ENCODE measurements at regions not wholly inside any gene's neighbourhood (a gene's known extent, or its start where the extent isn't known, plus 50 kb on each side); places are given as distances from the start of the nearest gene placed in this dataset.

DNA sequence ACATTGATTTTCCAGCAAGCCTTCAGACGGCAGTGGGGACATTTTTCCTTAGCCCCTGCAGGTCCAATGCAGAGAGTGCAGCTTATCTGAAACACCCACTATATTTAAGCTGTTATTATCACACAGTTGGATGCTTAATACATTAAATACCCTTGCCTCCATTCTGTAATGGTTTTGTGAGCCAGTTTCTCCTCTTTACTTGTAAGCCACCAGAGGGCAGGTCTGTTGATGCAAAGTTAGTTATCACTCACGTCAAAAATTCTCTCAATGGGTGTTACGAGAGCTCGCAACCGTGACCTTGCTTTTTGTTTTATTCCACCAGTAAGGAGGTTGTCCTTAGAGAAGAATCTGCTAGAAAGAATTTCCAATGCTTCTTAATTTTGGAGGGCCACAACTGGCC is 189.8 kb downstream of the INSIG2 start:
- DNase-seq (ENCODE audit: low read depth), result no peak

- DNase-seq (ENCODE audit: low read depth), result no peak
Measured at GRCh38 chr2:118274841-118275510, 186.7 kb downstream of the INSIG2 start.

DNA sequence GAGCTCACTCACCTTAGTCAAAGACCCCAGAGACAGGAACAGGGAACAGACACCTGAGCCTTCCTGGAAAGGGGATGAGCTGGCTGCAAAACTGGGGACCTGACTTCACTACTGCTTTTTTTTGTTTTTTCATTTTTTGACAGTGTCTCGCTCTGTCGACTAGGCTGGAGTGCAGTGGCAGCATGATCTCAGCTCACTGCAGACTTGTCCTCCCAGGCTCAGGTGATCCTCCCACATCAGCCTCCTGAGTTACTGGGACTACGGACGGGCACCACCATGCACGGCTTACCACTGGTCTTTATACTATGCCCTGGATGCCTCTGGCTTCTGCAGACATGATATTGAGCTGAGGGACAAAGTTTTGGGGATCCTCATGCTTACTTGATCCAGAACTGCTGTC is 184.1 kb downstream of the INSIG2 start:
- DNase-seq (ENCODE audit: low read depth), result no peak

GRCh38 chr2:118269408-118270051 is 181.3 kb downstream of the INSIG2 start:
- no peak for DNase-seq (ENCODE audit: low read depth)

GRCh38 chr2:118268268-118268667 is 180.0 kb downstream of the INSIG2 start:
- no peak for DNase-seq (ENCODE audit: low read depth)

GRCh38 chr2:118265873-118266455 is 177.7 kb downstream of the INSIG2 start:
- DNase-seq (ENCODE audit: low read depth), result no peak

- no peak for DNase-seq (ENCODE audit: low read depth)
Measured at GRCh38 chr2:118264232-118264990, 176.1 kb downstream of the INSIG2 start.

- DNase-seq (ENCODE audit: low read depth), result no peak
Measured at GRCh38 chr2:118257696-118258095, 169.4 kb downstream of the INSIG2 start.

GRCh38 chr2:118255771-118256372 is 167.6 kb downstream of the INSIG2 start:
- DNase-seq (ENCODE audit: low read depth), result no peak

GRCh38 chr2:118255301-118255700 is 167.0 kb downstream of the INSIG2 start:
- no peak for DNase-seq (ENCODE audit: low read depth)

DNA sequence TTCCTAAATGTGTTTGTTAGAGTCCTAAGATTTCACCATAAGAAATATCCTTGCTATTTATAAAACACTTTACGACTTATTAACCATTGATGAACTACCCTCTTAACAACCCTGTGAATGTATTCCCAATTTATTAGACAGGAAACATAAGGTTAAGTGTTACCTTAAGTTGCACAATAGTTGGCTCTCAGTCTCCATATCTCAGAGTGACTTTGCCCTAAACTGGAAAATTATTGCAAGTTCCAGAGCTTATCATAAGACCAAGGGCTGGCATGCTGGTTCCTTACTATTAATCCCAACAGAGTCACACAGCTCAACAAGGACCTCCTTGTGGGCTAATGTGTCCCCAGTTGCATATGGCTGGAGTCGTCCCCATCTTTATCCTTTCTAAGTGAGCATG is 165.8 kb downstream of the INSIG2 start:
- DNase-seq (ENCODE audit: low read depth), result no peak

GRCh38 chr2:118251427-118251826 is 163.2 kb downstream of the INSIG2 start:
- DNase-seq (ENCODE audit: low read depth), result no peak

DNA sequence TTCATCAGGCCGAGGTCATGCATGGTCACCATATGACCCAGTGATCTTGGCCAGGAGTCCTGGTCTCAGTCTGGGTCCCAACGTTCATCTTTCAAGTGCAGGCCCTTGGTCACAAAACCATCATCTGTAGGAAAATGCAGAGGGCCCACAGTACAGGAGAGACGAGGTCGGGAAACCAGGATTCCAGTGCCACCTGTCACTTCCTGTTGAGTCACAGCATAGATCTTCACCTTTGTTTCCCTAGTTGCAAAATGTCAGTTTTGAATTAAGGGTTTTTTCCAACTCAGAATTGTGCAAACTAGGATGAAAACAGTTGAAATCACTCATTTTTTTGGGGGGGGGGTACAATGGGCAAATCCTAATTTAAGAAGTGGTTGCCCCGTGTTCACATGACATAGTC is 162.2 kb downstream of the INSIG2 start:
- no peak for DNase-seq (ENCODE audit: low read depth)

- DNase-seq (ENCODE audit: low read depth), result no peak
Measured at GRCh38 chr2:118250001-118250400, 161.7 kb downstream of the INSIG2 start.

DNA sequence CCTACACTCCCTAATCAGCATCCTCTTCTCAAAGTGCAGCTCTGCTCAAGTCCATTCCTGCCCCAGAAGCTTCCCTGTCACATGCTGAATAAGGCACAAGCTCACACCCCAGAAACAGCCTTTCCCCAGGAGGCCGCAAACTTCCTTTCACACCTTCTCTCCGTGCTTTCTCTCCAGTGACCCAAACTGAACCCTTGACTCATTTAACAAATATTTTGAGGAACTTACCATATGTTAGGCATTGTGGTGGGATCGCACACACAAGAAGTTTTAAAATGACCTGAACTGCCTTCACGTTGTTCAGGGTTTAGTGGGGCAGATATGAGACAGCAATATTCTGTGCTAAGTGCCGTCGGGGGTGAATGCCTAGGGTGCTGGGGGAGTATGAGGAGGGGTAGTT is 161.3 kb downstream of the INSIG2 start:
- DNase-seq (ENCODE audit: low read depth), result no peak

DNA sequence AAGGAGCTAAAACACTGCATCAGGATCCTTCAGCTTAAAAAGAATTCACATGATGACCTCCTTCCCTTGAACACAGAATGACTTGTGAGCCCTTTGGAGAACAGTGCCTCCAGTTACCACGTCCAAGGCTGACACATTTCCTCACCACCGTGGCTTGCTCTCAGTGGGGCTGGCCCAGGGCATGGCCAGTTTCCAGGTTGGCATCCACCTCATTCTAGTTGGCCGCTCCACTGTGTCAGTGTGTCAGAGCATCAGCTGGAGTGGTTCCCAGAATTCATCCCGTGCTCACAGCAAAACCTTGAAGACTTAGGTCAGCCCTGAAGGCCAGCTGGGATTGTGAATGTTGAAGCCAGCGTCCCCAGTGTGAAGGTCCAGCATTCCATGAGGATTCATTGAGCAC is 158.5 kb downstream of the INSIG2 start:
- DNase-seq (ENCODE audit: low read depth), result no peak

- DNase-seq (ENCODE audit: low read depth), result no peak
Measured at GRCh38 chr2:118246079-118246478, 157.8 kb downstream of the INSIG2 start.

DNA sequence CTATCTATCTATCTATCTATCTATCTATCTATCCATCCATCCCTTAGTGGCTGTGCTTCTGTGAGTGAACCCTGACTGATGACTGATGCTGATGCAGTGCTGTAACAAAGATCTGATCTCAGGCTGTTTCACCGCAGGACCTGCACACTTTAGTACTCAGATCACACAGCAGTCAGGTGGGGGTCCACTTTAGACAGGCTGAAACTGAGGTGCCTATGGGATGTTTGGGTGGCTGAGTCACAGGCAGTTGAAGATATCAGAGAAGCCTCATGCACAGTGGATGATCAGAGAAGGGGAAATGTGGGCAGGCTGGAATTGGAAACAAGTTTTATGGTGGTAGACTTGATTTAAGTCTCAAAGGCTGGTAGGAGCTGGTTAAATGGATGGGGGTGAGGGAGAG is 156.4 kb downstream of the INSIG2 start:
- no peak for DNase-seq (ENCODE audit: low read depth)

DNA sequence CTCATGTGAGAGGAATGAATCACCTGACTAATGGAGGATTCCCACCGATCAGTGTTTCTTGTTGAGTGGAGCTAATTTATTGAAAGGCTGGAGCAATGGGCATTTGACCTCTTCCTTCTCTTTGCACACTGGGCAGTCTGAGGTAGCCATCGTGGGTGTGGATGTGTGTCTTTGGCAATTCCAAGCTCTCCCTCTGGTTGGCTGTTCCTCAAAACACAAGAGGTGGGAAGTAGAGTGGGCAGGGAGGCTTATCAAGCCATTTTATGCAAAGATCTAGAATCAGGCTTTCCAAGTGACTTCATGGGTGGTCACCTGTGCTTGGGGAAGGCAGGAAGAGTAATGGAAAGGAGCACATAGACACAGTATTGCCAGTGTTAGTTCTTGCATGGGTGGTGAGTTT is 154.8 kb downstream of the INSIG2 start:
- no peak for DNase-seq (ENCODE audit: low read depth)

GRCh38 chr2:118242216-118242615 is 153.9 kb downstream of the INSIG2 start:
- no peak for DNase-seq (ENCODE audit: low read depth)

- DNase-seq (ENCODE audit: low read depth), result no peak
Measured at GRCh38 chr2:118241128-118241527, 152.9 kb downstream of the INSIG2 start.

DNA sequence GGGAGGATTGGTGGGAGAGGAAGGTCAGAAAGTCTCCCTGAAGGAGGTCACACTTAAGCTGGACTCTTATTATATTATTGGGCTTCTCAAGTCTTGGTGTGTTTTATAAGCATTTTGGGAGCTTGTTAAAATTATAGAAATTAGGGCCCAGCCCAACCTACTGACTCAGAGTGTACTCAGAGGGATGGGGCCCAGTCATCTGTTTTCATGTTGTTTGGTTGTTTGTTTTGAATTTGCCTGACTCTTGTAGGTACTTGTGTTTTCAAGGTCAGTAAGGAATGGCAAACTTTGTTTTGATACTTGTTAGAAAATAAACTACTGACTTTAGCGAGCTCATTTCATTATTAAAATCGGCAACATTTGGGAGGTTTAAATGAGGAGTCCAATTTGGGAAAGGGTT is 152.0 kb downstream of the INSIG2 start:
- DNase-seq (ENCODE audit: low read depth), result no peak

GRCh38 chr2:118239284-118239683 is 151.0 kb downstream of the INSIG2 start:
- DNase-seq (ENCODE audit: low read depth), result no peak
